Gastroesophageal sphincter (tissue), 3 donors: ENCODE measurements at regions not wholly inside any gene's neighbourhood (a gene's known extent, or its start where the extent isn't known, plus 50 kb on each side); places are given as distances from the start of the nearest gene placed in this dataset.

ENCODE experiments used
- EP300 ChIP-seq: sonication (generic); formaldehyde crosslinking; IDR thresholded peaks from one replicate; pipeline ENCODE4 v1.6.1; 2017; ENCODE audit warnings: antibody characterized with exemption, mild to moderate bottlenecking
- POLR2A ChIP-seq, 2 donors: fragments of 450-650 bp; IDR thresholded peaks; one replicate each; pipeline ENCODE4 v1.6.1; 2017; ENCODE audit warnings: antibody characterized with exemption in 2 of 2, mild to moderate bottlenecking in 2 of 2, moderate library complexity in 1 of 2
- TF ChIP-seq, protein P1 (sequence below), 4 experiments: fragments of 200-600 bp in 2 of 4; fragments of 450-650 bp in 2 of 4; sonication (generic) in 1 of 4; IDR thresholded peaks; one replicate each; pipeline ENCODE4 v1.5.1; 2017 to 2019; ENCODE audit warnings: antibody characterized with exemption in 4 of 4, mild to moderate bottlenecking in 2 of 4, moderate library complexity in 2 of 4

DNA sequence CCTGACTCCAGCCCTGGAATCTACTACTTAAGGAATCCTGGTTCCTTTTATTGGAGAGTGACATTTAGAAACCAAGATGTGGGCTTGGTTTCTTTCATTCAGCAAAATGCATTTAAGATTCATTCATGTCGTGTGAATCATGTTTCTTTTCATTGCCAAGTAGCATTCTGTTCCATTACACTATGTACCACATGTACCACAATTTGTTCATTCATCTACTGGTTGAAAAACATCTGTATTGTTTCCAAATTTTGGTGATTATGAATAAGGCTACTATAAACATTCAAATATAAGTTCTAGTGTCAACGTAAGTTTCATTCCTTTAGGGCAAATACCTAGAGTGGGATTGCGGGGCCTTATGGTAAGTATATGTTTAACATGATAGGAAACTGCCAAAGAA is 264.2 kb downstream of the VPS13C start:
- TF ChIP-seq EP300 (no peak), POLR2A (IDR thresholded peaks at IDR 0.05) (no peak)
- TF ChIP-seq, protein P1, sequence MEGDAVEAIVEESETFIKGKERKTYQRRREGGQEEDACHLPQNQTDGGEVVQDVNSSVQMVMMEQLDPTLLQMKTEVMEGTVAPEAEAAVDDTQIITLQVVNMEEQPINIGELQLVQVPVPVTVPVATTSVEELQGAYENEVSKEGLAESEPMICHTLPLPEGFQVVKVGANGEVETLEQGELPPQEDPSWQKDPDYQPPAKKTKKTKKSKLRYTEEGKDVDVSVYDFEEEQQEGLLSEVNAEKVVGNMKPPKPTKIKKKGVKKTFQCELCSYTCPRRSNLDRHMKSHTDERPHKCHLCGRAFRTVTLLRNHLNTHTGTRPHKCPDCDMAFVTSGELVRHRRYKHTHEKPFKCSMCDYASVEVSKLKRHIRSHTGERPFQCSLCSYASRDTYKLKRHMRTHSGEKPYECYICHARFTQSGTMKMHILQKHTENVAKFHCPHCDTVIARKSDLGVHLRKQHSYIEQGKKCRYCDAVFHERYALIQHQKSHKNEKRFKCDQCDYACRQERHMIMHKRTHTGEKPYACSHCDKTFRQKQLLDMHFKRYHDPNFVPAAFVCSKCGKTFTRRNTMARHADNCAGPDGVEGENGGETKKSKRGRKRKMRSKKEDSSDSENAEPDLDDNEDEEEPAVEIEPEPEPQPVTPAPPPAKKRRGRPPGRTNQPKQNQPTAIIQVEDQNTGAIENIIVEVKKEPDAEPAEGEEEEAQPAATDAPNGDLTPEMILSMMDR (IDR thresholded peaks at IDR 0.05): no peak
